Muscle of leg (tissue), 3 donors: ENCODE measurements at regions not wholly inside any gene's neighbourhood (a gene's known extent, or its start where the extent isn't known, plus 50 kb on each side); places are given as distances from the start of the nearest gene placed in this dataset.
"Not testable (repeated sequence)": the region's sequence is repeated elsewhere in the genome, so short reads cannot be mapped to it uniquely, and the experiment has no call there.

Experiments used
- DNase-seq: peaks from one replicate; pipeline ENCODE4 v3.0.0; 2013
- H3K27ac ChIP-seq: one replicate; pipeline ENCODE4 v1.5.1; 2013; ENCODE audit warnings: mild to moderate bottlenecking, low read length, control low read depth
- H3K27me3 ChIP-seq: one replicate; pipeline ENCODE4 v1.6.1; 2013; ENCODE audit warnings: low read length; ENCODE audit not compliant: control insufficient read depth, insufficient read depth
- H3K36me3 ChIP-seq: one replicate; pipeline ENCODE4 v1.6.1; 2013; ENCODE audit warnings: low read length; ENCODE audit not compliant: control insufficient read depth, insufficient read depth
- H3K4me1 ChIP-seq: one replicate; pipeline ENCODE4 v1.6.1; 2013; ENCODE audit warnings: low read length; ENCODE audit not compliant: control insufficient read depth, insufficient read depth
- H3K4me3 ChIP-seq: one replicate; pipeline ENCODE4 v1.5.1; 2013; ENCODE audit warnings: low read length, control low read depth
- H3K9me3 ChIP-seq: replicated peaks from 2 replicates; pipeline ENCODE4 v1.6.1; 2013; ENCODE audit warnings: low read depth, low read length; ENCODE audit not compliant: control insufficient read depth
- WGBS: methylation state at CpG from one replicate; pipeline ENCODE4 v1.1.5; 2013; ENCODE audit warnings: missing lambda C conversion rate; ENCODE audit not compliant: insufficient coverage; 5-methylcytosine and 5-hydroxymethylcytosine counted together

DNA sequence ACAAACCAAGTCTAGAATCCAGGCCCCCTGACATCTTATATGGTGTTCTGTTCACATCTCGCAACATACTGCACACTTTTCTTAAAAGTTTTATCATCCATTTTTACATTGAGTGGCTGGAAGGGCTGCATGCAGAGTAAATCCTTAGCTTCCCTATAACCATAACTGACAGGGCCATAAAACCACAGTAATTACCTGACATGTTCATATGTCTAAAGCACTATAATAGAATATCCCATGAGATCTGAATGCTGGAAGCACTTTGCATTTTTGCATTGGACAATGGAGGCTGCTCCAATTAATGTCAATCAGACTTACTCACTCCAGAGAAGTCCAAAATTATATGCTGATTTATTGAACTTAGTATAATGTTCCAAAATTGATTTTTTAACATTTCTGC lies 86.6 kb upstream of the HES1 start:
- peaks cover 30% of the 10 kb centered on the region for H3K4me1 ChIP-seq
- H3K4me3 ChIP-seq, result no peak overlapping the region
- H3K27me3 ChIP-seq, result peaks cover 4% of the 10 kb centered on the region
- WGBS, result 100% methylated on average over 1 of the region's 1 CpG
- no peak overlapping the region for H3K27ac ChIP-seq
- DNase-seq, result no peak
- H3K9me3 ChIP-seq, result peaks cover 20% of the 10 kb centered on the region
- no peaks in the 10 kb centered on the region for H3K36me3 ChIP-seq

- no CpG with 5 or more reads among the region's 1 CpG for WGBS
- peaks cover 27% of the 10 kb centered on the region for H3K4me1 ChIP-seq
These were observed 85.1 kb upstream of the HES1 start for GRCh38 chr3:194050782-194051320.

DNA sequence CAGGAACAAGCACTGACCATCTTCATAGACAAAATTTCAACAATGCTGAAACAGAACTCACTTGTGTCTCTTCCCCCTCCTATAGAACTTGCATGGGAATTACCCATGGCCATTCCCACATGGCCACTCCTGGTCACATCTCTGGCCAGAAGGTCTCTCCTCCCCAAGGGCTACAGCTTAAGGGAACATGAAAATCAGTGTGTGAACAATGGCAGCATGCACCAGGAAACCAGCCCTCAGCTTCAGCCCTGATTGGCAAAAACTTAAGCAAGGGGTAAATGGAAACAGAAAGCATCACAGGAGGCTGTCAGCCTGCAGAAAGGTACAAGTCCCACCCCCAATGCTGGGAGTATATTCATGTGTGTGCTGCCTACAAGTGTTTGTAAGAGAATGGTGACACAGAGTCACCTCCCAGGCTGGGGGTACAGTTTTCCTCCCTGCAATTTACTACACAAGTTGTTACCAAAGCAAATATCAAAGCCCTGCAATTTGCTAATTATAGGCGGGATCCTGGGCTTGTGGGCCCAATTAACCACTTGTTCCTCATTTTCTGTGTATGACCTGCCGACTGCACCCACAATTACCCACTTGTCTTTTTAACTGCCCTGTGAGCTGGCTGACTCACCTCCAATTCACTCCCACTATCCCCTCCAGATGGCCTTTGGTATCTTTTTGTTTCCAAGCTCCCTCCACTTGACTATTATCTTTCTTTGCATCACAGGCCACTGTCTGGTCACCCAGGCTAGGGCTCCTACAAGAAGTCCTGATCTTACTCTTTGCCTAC lies 84.4 kb upstream of the HES1 start:
- Histone ChIP-seq H3K9me3 (peaks cover 20% of the 10 kb centered on the region), H3K27me3 (peaks cover under 1% of the 10 kb centered on the region), H3K4me3 (no peak overlapping the region), H3K27ac (no peak overlapping the region), H3K4me1 (peaks cover 23% of the 10 kb centered on the region), H3K36me3 (no peaks in the 10 kb centered on the region)
- 81% methylated on average over 2 of the region's 2 CpGs for WGBS
- no peak for DNase-seq

More at GRCh38 chr3:194050782-194051320, 85.1 kb upstream of the HES1 start:
- Histone ChIP-seq H3K4me3 (no peak overlapping the region), H3K9me3 (peaks cover 20% of the 10 kb centered on the region), H3K27ac (no peak overlapping the region), H3K27me3 (no peaks in the 10 kb centered on the region), H3K36me3 (no peaks in the 10 kb centered on the region)
- DNase-seq, result no peak

GRCh38 chr3:194053136-194053535 lies 82.8 kb upstream of the HES1 start:
- Histone ChIP-seq H3K9me3 (peaks cover 20% of the 10 kb centered on the region), H3K36me3 (no peaks in the 10 kb centered on the region), H3K27ac (no peak overlapping the region), H3K4me1 (peaks cover 18% of the 10 kb centered on the region), H3K27me3 (peaks cover 6% of the 10 kb centered on the region), H3K4me3 (no peak overlapping the region)
- DNase-seq, result no peak
- WGBS, result 95% methylated on average over 4 of the region's 4 CpGs

GRCh38 chr3:194054016-194054415 lies 81.9 kb upstream of the HES1 start:
- Histone ChIP-seq H3K27ac (no peak overlapping the region), H3K4me3 (no peak overlapping the region), H3K4me1 (peaks cover 15% of the 10 kb centered on the region), H3K27me3 (peaks cover 6% of the 10 kb centered on the region), H3K9me3 (peaks cover 20% of the 10 kb centered on the region), H3K36me3 (no peaks in the 10 kb centered on the region)
- no peak for DNase-seq
- no CpG with 5 or more reads among the region's 2 CpGs for WGBS

- Histone ChIP-seq H3K4me3 (no peak overlapping the region), H3K27ac (no peak overlapping the region), H3K9me3 (peaks cover 20% of the 10 kb centered on the region), H3K4me1 (peaks cover 15% of the 10 kb centered on the region), H3K36me3 (no peaks in the 10 kb centered on the region), H3K27me3 (peaks cover 6% of the 10 kb centered on the region)
- no peak for DNase-seq
- 89% methylated on average over 5 of the region's 5 CpGs for WGBS
These were observed 81.4 kb upstream of the HES1 start for GRCh38 chr3:194054540-194054939.

- H3K27ac ChIP-seq, result no peak overlapping the region
- H3K9me3 ChIP-seq, result peaks cover 20% of the 10 kb centered on the region
- WGBS, result 92% methylated on average over 1 of the region's 3 CpGs
- H3K36me3 ChIP-seq, result no peaks in the 10 kb centered on the region
- H3K4me3 ChIP-seq, result no peak overlapping the region
- H3K4me1 ChIP-seq, result peaks cover 15% of the 10 kb centered on the region
- H3K27me3 ChIP-seq, result peaks cover 6% of the 10 kb centered on the region
- DNase-seq, result no peak
These were observed 81.0 kb upstream of the HES1 start for GRCh38 chr3:194054961-194055360.

GRCh38 chr3:194056323-194056722 lies 79.6 kb upstream of the HES1 start:
- H3K27me3 ChIP-seq, H3K27ac ChIP-seq, DNase-seq, H3K4me3 ChIP-seq, H3K36me3 ChIP-seq, H3K9me3 ChIP-seq: not testable (repeated sequence)
- peaks cover 15% of the 10 kb centered on the region for H3K4me1 ChIP-seq
- WGBS, result 86% methylated on average over 7 of the region's 15 CpGs

- Histone ChIP-seq H3K36me3 (no peaks in the 10 kb centered on the region), H3K27me3 (peaks cover 6% of the 10 kb centered on the region), H3K27ac (no peak overlapping the region), H3K4me3 (no peak overlapping the region), H3K4me1 (peaks cover 15% of the 10 kb centered on the region), H3K9me3 (peaks cover 3% of the 10 kb centered on the region)
- DNase-seq, result no peak
- 90% methylated on average over 13 of the region's 16 CpGs for WGBS
These were observed 79.1 kb upstream of the HES1 start for GRCh38 chr3:194056731-194057415.

DNA sequence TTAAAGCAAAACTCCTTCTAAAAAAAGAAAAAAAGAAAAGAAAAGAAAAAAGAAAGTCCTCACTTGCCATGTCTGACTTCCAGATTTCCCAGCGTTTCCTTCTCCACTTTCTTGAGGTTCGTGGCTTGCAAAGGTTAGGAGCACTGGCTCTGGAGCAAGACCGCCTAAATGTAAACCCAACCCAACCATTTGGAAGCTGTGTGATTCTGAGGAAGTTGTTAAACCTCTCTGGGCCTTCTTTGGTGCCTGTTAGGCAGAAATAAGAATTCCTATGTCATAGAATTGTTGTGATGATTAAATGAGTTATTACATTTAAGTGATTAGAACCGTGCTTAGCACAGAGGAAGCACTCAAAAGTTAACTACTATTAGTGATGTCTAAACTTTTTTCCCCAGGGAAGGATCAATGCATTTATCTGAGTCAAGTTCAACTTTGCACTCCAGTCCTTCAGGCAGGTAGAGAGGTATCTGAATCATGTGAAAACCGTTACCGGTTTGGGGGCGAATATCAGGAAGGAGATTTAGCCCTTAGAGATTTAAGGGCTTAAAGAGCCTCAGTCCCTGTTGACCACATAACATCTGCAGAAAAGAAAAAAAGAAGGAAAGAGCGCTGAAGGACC lies 78.3 kb upstream of the HES1 start:
- peaks cover 6% of the 10 kb centered on the region for H3K27me3 ChIP-seq
- peaks cover 12% of the 10 kb centered on the region for H3K4me1 ChIP-seq
- no CpG with 5 or more reads among the region's 8 CpGs for WGBS
- no peaks in the 10 kb centered on the region for H3K36me3 ChIP-seq
- no peaks in the 10 kb centered on the region for H3K9me3 ChIP-seq
- DNase-seq, result no peak
- H3K27ac ChIP-seq, result peak overlapping the region; percentile 62
- H3K4me3 ChIP-seq, result peak overlapping the region; percentile 24
